GM21526 (cell line): ENCODE measurements at regions not wholly inside any gene's neighbourhood (a gene's known extent, or its start where the extent isn't known, plus 50 kb on each side); places are given as distances from the start of the nearest gene placed in this dataset.
A peak's percentile ranks its signal among the peaks of the same experiment; 100 is the strongest.
"Not testable (repeated sequence)": the region's sequence is repeated elsewhere in the genome, so short reads cannot be mapped to it uniquely, and the experiment has no call there.

ENCODE experiments used
- ATAC-seq: cut with Tn5 transposase; IDR thresholded peaks from one replicate; pipeline ENCODE4 v1.9.1; 2021; ENCODE audit warnings: moderate library complexity; ENCODE audit not compliant: unreplicated experiment, low FRiP score

- ATAC-seq, result not testable (repeated sequence)
Measured at GRCh38 chr9:63813391-63814021, 1471.5 kb downstream of the FOXD4L5 start.

GRCh38 chr9:63812822-63813221 lies 1472.2 kb downstream of the FOXD4L5 start:
- peak; percentile 56 for ATAC-seq

- not testable (repeated sequence) for ATAC-seq
Measured at GRCh38 chr9:63804205-63804604, 1480.8 kb downstream of the FOXD4L5 start.

GRCh38 chr9:63794081-63794685 lies 1490.8 kb downstream of the FOXD4L5 start:
- ATAC-seq, result not testable (repeated sequence)

GRCh38 chr9:63787454-63787853 lies 1497.6 kb downstream of the FOXD4L5 start:
- not testable (repeated sequence) for ATAC-seq

- ATAC-seq, result not testable (repeated sequence)
Measured at GRCh38 chr9:63785059-63785458, 1500.0 kb downstream of the FOXD4L5 start.

- not testable (repeated sequence) for ATAC-seq
Measured at GRCh38 chr9:63784421-63784820, 1500.6 kb downstream of the FOXD4L5 start.

GRCh38 chr9:63781817-63782439 lies 1503.1 kb downstream of the FOXD4L5 start:
- ATAC-seq, result peak; percentile 34

- ATAC-seq, result peak; percentile 99
Measured at GRCh38 chr9:63781390-63781789, 1503.6 kb downstream of the FOXD4L5 start.

- not testable (repeated sequence) for ATAC-seq
Measured at GRCh38 chr9:63776220-63776619, 1508.8 kb downstream of the FOXD4L5 start.

GRCh38 chr9:63775092-63775426 lies 1510.0 kb downstream of the FOXD4L5 start:
- ATAC-seq, result not testable (repeated sequence)

- ATAC-seq, result not testable (repeated sequence)
Measured at GRCh38 chr9:63774369-63775091, 1510.5 kb downstream of the FOXD4L5 start.

GRCh38 chr9:63762230-63762629 lies 1522.8 kb downstream of the FOXD4L5 start:
- ATAC-seq, result not testable (repeated sequence)

- not testable (repeated sequence) for ATAC-seq
Measured at GRCh38 chr9:63729021-63729420, 1556.0 kb downstream of the FOXD4L5 start.

GRCh38 chr9:63728287-63728686 lies 1556.7 kb downstream of the FOXD4L5 start:
- ATAC-seq, result no peak

- not testable (repeated sequence) for ATAC-seq
Measured at GRCh38 chr9:63708285-63708684, 1576.7 kb downstream of the FOXD4L5 start.

- ATAC-seq, result not testable (repeated sequence)
Measured at GRCh38 chr9:63704456-63704855, 1580.6 kb downstream of the FOXD4L5 start.

GRCh38 chr9:63703670-63704069 lies 1581.3 kb downstream of the FOXD4L5 start:
- ATAC-seq, result not testable (repeated sequence)

- not testable (repeated sequence) for ATAC-seq
Measured at GRCh38 chr9:63703138-63703665, 1581.8 kb downstream of the FOXD4L5 start.
